ENCODE measurements at regions not wholly inside any gene's neighbourhood (a gene's known extent, or its start where the extent isn't known, plus 50 kb on each side); places are given as distances from the start of the nearest gene placed in this dataset.

DNA sequence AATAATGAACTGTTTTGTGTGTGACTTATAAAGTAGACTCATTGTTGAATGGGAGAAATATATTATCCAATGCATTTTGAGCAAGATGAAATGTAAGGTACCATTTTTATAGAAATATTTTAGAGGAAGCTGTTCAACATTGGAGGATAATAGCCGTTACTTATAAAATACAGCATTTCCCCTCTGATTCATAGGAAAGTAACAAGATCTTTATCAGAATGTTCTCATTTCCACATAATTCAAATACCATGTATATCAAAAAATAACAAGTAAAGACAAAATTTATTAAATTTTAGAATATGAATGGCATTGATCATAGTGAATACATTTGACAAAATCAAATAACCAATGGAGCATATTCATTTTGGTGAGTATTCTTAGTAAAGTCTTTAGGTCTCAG, 346.7 kb upstream of the PTGER4 start:
- no peak for TF ChIP-seq EZH2phosphoT487 (IDR thresholded peaks at IDR 0.05; ENCODE audit: low read length)
- TF ChIP-seq EZH2 (optimal IDR thresholded peaks at IDR 0.05; ENCODE audit: low read depth, low read length) = no peak

Measured in MM.1S (cell line).